T-cell (primary cell): ENCODE measurements at regions not wholly inside any gene's neighbourhood (a gene's known extent, or its start where the extent isn't known, plus 50 kb on each side); places are given as distances from the start of the nearest gene placed in this dataset.
"Not testable (repeated sequence)": the region's sequence is repeated elsewhere in the genome, so short reads cannot be mapped to it uniquely, and the experiment has no call there.

Experiments
- ATAC-seq, 4 experiments: fragments of 200-7000 bp in 3 of 4; fragments of 150-1000 bp in 1 of 4; cut with Tn5 transposase; replicated peaks in 1 of 4; 1 replicate in 3 of 4; 2 replicates in 1 of 4; pipeline ENCODE4 v1.10.0; 2021; ENCODE audit warnings: moderate library complexity in 3 of 4, mild to moderate bottlenecking in 2 of 4, moderate number of reproducible peaks in 1 of 4
- CTCF ChIA-PET, 2 donors: fragments of 300-600 bp; sonication (Branson Sonifier 250); formaldehyde crosslinking; loops; one replicate each; lab custom pipeline; 2022; ENCODE audit warnings: antibody characterized with exemption in 2 of 2; lab: Charles Lee
- POLR2A ChIA-PET, 2 donors: fragments of 300-600 bp; sonication (Branson Sonifier 250); formaldehyde crosslinking; loops; one replicate each; lab custom pipeline; 2022; ENCODE audit warnings: antibody characterized with exemption in 2 of 2; lab: Charles Lee
- DNase-seq, 35 experiments: peaks; one replicate each; pipeline versions ENCODE4 v3.0.0 to v3.0.0-alpha.2; 2013 to 2023
- H3K27ac ChIP-seq: one replicate; pipeline ENCODE4 v1.5.1; 2013; ENCODE audit warnings: low read length
- H3K27me3 ChIP-seq, 2 experiments: replicated peaks in 1 of 2; 1 replicate in 1 of 2; 2 replicates in 1 of 2; pipeline versions ENCODE4 v1.6.1 to v1.7.0; 2013; ENCODE audit warnings: low read length in 1 of 2, mixed read lengths in 1 of 2; ENCODE audit not compliant: control insufficient read depth in 2 of 2, insufficient read depth in 2 of 2; ENCODE audit errors: extremely low read depth in 1 of 2
- H3K36me3 ChIP-seq, 2 donors: 1 replicate in 1 of 2; 2 replicates in 1 of 2; pipeline versions ENCODE4 v1.6.1 to v1.7.0; 2013; ENCODE audit warnings: low read length in 1 of 2; ENCODE audit not compliant: control insufficient read depth in 2 of 2, insufficient read depth in 1 of 2; ENCODE audit errors: extremely low read depth in 1 of 2
- H3K4me1 ChIP-seq, 2 experiments: 1 replicate in 1 of 2; 2 replicates in 1 of 2; pipeline versions ENCODE4 v1.6.1 to v1.7.0; 2013; ENCODE audit warnings: low read length in 2 of 2, mixed read lengths in 1 of 2; ENCODE audit not compliant: insufficient read depth in 2 of 2, control insufficient read depth in 1 of 2; ENCODE audit errors: extremely low read depth in 1 of 2
- H3K4me3 ChIP-seq, 2 donors: 1 replicate in 1 of 2; 2 replicates in 1 of 2; pipeline versions ENCODE4 v1.5.1 to v1.7.0; 2013; ENCODE audit warnings: mild to moderate bottlenecking in 2 of 2, low read length in 1 of 2, moderate library complexity in 1 of 2; ENCODE audit not compliant: control insufficient read depth in 1 of 2; ENCODE audit errors: extremely low read depth in 1 of 2
- H3K9me3 ChIP-seq: 2 replicates; pipeline ENCODE4 v1.7.0; 2013
- H3K27ac Mint-ChIP-seq, 2 donors: one replicate each; pipeline ENCODE4 v1.8.0; 2020 to 2021; ENCODE audit warnings: mild to moderate bottlenecking in 2 of 2, mixed read lengths in 2 of 2
- H3K27me3 Mint-ChIP-seq, 2 donors: one replicate each; pipeline ENCODE4 v1.8.0; 2021 to 2022; ENCODE audit warnings: mixed read lengths in 2 of 2
- H3K36me3 Mint-ChIP-seq: one replicate; pipeline ENCODE4 v1.8.0; 2021; ENCODE audit warnings: mixed read lengths
- H3K4me1 Mint-ChIP-seq, 3 donors: one replicate each; pipeline ENCODE4 v1.8.0; 2020 to 2022; ENCODE audit warnings: mixed read lengths in 3 of 3, mild to moderate bottlenecking in 1 of 3
- H3K4me3 Mint-ChIP-seq, 3 donors: one replicate each; pipeline ENCODE4 v1.8.0; 2020 to 2022; ENCODE audit warnings: mild to moderate bottlenecking in 3 of 3, mixed read lengths in 3 of 3, moderate library complexity in 3 of 3
- H3K9me3 Mint-ChIP-seq, 3 donors: one replicate each; pipeline ENCODE4 v1.8.0; 2020 to 2022; ENCODE audit warnings: mixed read lengths in 3 of 3
- WGBS: methylation state at CpG from one replicate; pipeline ENCODE4 v1.1.5; 2013; ENCODE audit warnings: missing lambda C conversion rate; ENCODE audit not compliant: insufficient coverage; 5-methylcytosine and 5-hydroxymethylcytosine counted together

GRCh38 chr4:9610321-9610720, 166.1 kb downstream of the DEFB131A start:
- CTCF ChIA-PET, H3K9me3 Mint-ChIP-seq, DNase-seq, H3K4me3 ChIP-seq, H3K27me3 ChIP-seq, H3K27ac Mint-ChIP-seq, ATAC-seq, H3K36me3 ChIP-seq, H3K27ac ChIP-seq, H3K36me3 Mint-ChIP-seq, H3K27me3 Mint-ChIP-seq, H3K4me1 ChIP-seq, H3K4me3 Mint-ChIP-seq, H3K9me3 ChIP-seq: not testable (repeated sequence)
- WGBS, result 100% methylated on average over 1 of the region's 2 CpGs
- H3K4me1 Mint-ChIP-seq, result peaks cover 10 to 17% (median 16%) of the 10 kb centered on the region in 3 donors
- POLR2A ChIA-PET, result interaction anchor here in 1 of 2 donors (0.7 kb wide), 1 partner anchor 81 kb away, joined by 6 read pairs; no protein-coding TSS in a partner anchor

- Mint-ChIP-seq H3K27me3 (no peaks in the 10 kb centered on the region), H3K4me3 (no peak overlapping the region), H3K36me3 (no peaks in the 10 kb centered on the region), H3K4me1 (peaks cover 2 to 9% (median 8%) of the 10 kb centered on the region in 3 donors), H3K9me3 (no peaks in the 10 kb centered on the region), H3K27ac (no peak overlapping the region)
- POLR2A ChIA-PET, result interaction anchor here in 1 of 2 donors (0.7 kb wide), 1 partner anchor 80 kb away, joined by 6 read pairs; no protein-coding TSS in a partner anchor
- H3K36me3 ChIP-seq, result no peaks in the 10 kb centered on the region
- no peak overlapping the region for H3K4me3 ChIP-seq
- DNase-seq (no peak), ATAC-seq (no peak)
- peaks cover 0 to 4% of the 10 kb centered on the region in 2 experiments for H3K4me1 ChIP-seq
- 62% methylated on average over 3 of the region's 3 CpGs for whole genome bisulfite sequencing
- CTCF ChIA-PET, result no interaction called here
- no peaks in the 10 kb centered on the region for H3K27me3 ChIP-seq
- no peak overlapping the region for H3K27ac ChIP-seq
- no peaks in the 10 kb centered on the region for H3K9me3 ChIP-seq
Observed at GRCh38 chr4:9611101-9611500, 166.9 kb downstream of the DEFB131A start.

- CTCF ChIA-PET, result not testable (repeated sequence)
- WGBS, result no CpG with 5 or more reads among the region's 3 CpGs
Observed at GRCh38 chr4:9636411-9636810, 145.0 kb upstream of the DRD5 start.

GRCh38 chr4:9659678-9660077, 121.8 kb upstream of the DRD5 start:
- H3K4me1 Mint-ChIP-seq, H3K27ac Mint-ChIP-seq, H3K27ac ChIP-seq, H3K27me3 ChIP-seq, H3K4me1 ChIP-seq, H3K4me3 Mint-ChIP-seq, H3K36me3 ChIP-seq, H3K36me3 Mint-ChIP-seq, ATAC-seq, CTCF ChIA-PET, H3K9me3 ChIP-seq, H3K4me3 ChIP-seq, H3K27me3 Mint-ChIP-seq, H3K9me3 Mint-ChIP-seq, POLR2A ChIA-PET: not testable (repeated sequence)
- DNase-seq, result peak in 16 of 35 experiments; percentile 1 to 25 (median 4)
- WGBS, result 80% methylated on average over 1 of the region's 14 CpGs

More at GRCh38 chr4:9636411-9636810, 145.0 kb upstream of the DRD5 start:
- H3K4me1 Mint-ChIP-seq, H3K27me3 Mint-ChIP-seq, H3K27ac Mint-ChIP-seq, H3K36me3 ChIP-seq, H3K9me3 ChIP-seq, H3K27ac ChIP-seq, H3K36me3 Mint-ChIP-seq, DNase-seq, H3K4me3 ChIP-seq, POLR2A ChIA-PET, ATAC-seq, H3K4me1 ChIP-seq, H3K27me3 ChIP-seq, H3K4me3 Mint-ChIP-seq, H3K9me3 Mint-ChIP-seq: not testable (repeated sequence)

GRCh38 chr4:9660955-9661354, 120.5 kb upstream of the DRD5 start:
- CTCF ChIA-PET, H3K27ac Mint-ChIP-seq, H3K4me1 Mint-ChIP-seq, H3K9me3 Mint-ChIP-seq, POLR2A ChIA-PET, H3K36me3 ChIP-seq, H3K4me1 ChIP-seq, DNase-seq, H3K4me3 ChIP-seq, H3K27ac ChIP-seq, H3K4me3 Mint-ChIP-seq, H3K27me3 Mint-ChIP-seq, H3K27me3 ChIP-seq, ATAC-seq, H3K9me3 ChIP-seq, H3K36me3 Mint-ChIP-seq: not testable (repeated sequence)
- 90% methylated on average over 2 of the region's 4 CpGs for WGBS

GRCh38 chr4:9670725-9671124, 110.7 kb upstream of the DRD5 start:
- H3K4me1 ChIP-seq, H3K9me3 ChIP-seq, CTCF ChIA-PET, H3K9me3 Mint-ChIP-seq, ATAC-seq, H3K27ac ChIP-seq, H3K36me3 Mint-ChIP-seq, POLR2A ChIA-PET, H3K4me3 ChIP-seq, H3K36me3 ChIP-seq, H3K4me1 Mint-ChIP-seq, H3K4me3 Mint-ChIP-seq, H3K27me3 ChIP-seq, H3K27ac Mint-ChIP-seq, H3K27me3 Mint-ChIP-seq, DNase-seq: not testable (repeated sequence)
- 45% methylated on average over 9 of the region's 11 CpGs for WGBS

- H3K4me3 Mint-ChIP-seq, CTCF ChIA-PET, H3K4me3 ChIP-seq, POLR2A ChIA-PET, H3K36me3 ChIP-seq, H3K36me3 Mint-ChIP-seq, H3K9me3 ChIP-seq, H3K9me3 Mint-ChIP-seq, DNase-seq, H3K27ac ChIP-seq, ATAC-seq, H3K27ac Mint-ChIP-seq, H3K27me3 ChIP-seq, H3K4me1 Mint-ChIP-seq, H3K4me1 ChIP-seq, H3K27me3 Mint-ChIP-seq: not testable (repeated sequence)
- whole genome bisulfite sequencing, result 81% methylated on average over 3 of the region's 10 CpGs
Observed at GRCh38 chr4:9677357-9677756, 104.1 kb upstream of the DRD5 start.
